HL-60 (cell line): ENCODE measurements at regions not wholly inside any gene's neighbourhood (a gene's known extent, or its start where the extent isn't known, plus 50 kb on each side); places are given as distances from the start of the nearest gene placed in this dataset.

Experiments used
- DNase-seq, 2 experiments: peaks; one replicate each; pipeline ENCODE4 v3.0.0-alpha.2; 2010 to 2020; ENCODE audit warnings: low read depth in 1 of 2, low spot score in 1 of 2
- H3K27ac ChIP-seq: fragments of 250-450 bp; sonication (Bioruptor Pico); replicated peaks from 2 replicates; pipeline ENCODE4 v1.5.1; 2020; ENCODE audit warnings: mild to moderate bottlenecking, moderate library complexity
- H3K27me3 ChIP-seq: fragments of 250-450 bp; sonication (Bioruptor Pico); 2 replicates; pipeline ENCODE4 v1.5.1; 2021; ENCODE audit warnings: mild to moderate bottlenecking, moderate library complexity; ENCODE audit not compliant: insufficient read depth, poor library complexity, severe bottlenecking
- H3K4me3 ChIP-seq: replicated peaks from 2 replicates; pipeline ENCODE4 v1.5.1; 2011; ENCODE audit warnings: mild to moderate bottlenecking, control low read depth, low read length; ENCODE audit not compliant: insufficient read depth
- GABPA ChIP-seq: IDR thresholded peaks from 2 replicates; pipeline ENCODE4 v1.6.1; 2012; ENCODE audit warnings: low read depth
- POLR2AphosphoS5 ChIP-seq: IDR thresholded peaks from 2 replicates; pipeline ENCODE4 v1.6.1; 2012; ENCODE audit warnings: low read depth
- SPI1 ChIP-seq: IDR thresholded peaks from 2 replicates; pipeline ENCODE4 v1.6.1; 2012; ENCODE audit warnings: low read depth, mild to moderate bottlenecking, borderline replicate concordance
- TF ChIP-seq, protein P1 (sequence below): IDR thresholded peaks from one replicate; pipeline ENCODE4 v1.5.1; 2011; ENCODE audit warnings: low read length, control low read depth, inconsistent platforms; ENCODE audit not compliant: insufficient read depth
- TF ChIP-seq, protein P2 (sequence below): IDR thresholded peaks from 2 replicates; pipeline ENCODE4 v1.6.1; 2012; ENCODE audit warnings: low read depth; ENCODE audit not compliant: insufficient replicate concordance

DNA sequence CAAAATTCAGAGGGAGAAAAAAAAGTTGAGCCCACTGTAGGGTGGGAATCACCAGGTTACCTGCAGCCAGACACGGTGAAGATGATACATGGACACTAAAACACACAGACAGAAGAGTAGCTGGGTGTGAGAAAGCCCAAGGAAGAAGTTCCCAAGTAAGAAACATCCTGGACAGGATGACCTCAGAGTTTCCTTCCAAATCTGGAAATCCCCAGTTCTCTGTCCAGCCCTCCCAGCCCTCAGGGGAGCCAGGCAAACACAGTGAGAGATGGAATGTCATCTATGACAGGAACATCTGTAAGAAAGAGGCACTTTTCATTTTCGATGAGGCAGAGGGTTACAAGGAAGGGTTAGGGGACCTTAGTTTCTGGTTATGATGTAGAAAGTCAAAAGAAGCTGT is 125.1 kb upstream of the LYZL1 start:
- no peaks in the 10 kb centered on the region for H3K27me3 ChIP-seq
- H3K4me3 ChIP-seq = no peak overlapping the region
- no peak overlapping the region for H3K27ac ChIP-seq
- TF ChIP-seq, protein P1, sequence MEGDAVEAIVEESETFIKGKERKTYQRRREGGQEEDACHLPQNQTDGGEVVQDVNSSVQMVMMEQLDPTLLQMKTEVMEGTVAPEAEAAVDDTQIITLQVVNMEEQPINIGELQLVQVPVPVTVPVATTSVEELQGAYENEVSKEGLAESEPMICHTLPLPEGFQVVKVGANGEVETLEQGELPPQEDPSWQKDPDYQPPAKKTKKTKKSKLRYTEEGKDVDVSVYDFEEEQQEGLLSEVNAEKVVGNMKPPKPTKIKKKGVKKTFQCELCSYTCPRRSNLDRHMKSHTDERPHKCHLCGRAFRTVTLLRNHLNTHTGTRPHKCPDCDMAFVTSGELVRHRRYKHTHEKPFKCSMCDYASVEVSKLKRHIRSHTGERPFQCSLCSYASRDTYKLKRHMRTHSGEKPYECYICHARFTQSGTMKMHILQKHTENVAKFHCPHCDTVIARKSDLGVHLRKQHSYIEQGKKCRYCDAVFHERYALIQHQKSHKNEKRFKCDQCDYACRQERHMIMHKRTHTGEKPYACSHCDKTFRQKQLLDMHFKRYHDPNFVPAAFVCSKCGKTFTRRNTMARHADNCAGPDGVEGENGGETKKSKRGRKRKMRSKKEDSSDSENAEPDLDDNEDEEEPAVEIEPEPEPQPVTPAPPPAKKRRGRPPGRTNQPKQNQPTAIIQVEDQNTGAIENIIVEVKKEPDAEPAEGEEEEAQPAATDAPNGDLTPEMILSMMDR = no peak
- TF ChIP-seq SPI1 (no peak), POLR2AphosphoS5 (no peak), GABPA (no peak)
- TF ChIP-seq, protein P2, sequence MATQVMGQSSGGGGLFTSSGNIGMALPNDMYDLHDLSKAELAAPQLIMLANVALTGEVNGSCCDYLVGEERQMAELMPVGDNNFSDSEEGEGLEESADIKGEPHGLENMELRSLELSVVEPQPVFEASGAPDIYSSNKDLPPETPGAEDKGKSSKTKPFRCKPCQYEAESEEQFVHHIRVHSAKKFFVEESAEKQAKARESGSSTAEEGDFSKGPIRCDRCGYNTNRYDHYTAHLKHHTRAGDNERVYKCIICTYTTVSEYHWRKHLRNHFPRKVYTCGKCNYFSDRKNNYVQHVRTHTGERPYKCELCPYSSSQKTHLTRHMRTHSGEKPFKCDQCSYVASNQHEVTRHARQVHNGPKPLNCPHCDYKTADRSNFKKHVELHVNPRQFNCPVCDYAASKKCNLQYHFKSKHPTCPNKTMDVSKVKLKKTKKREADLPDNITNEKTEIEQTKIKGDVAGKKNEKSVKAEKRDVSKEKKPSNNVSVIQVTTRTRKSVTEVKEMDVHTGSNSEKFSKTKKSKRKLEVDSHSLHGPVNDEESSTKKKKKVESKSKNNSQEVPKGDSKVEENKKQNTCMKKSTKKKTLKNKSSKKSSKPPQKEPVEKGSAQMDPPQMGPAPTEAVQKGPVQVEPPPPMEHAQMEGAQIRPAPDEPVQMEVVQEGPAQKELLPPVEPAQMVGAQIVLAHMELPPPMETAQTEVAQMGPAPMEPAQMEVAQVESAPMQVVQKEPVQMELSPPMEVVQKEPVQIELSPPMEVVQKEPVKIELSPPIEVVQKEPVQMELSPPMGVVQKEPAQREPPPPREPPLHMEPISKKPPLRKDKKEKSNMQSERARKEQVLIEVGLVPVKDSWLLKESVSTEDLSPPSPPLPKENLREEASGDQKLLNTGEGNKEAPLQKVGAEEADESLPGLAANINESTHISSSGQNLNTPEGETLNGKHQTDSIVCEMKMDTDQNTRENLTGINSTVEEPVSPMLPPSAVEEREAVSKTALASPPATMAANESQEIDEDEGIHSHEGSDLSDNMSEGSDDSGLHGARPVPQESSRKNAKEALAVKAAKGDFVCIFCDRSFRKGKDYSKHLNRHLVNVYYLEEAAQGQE = no peak
- no peak for DNase-seq

DNA sequence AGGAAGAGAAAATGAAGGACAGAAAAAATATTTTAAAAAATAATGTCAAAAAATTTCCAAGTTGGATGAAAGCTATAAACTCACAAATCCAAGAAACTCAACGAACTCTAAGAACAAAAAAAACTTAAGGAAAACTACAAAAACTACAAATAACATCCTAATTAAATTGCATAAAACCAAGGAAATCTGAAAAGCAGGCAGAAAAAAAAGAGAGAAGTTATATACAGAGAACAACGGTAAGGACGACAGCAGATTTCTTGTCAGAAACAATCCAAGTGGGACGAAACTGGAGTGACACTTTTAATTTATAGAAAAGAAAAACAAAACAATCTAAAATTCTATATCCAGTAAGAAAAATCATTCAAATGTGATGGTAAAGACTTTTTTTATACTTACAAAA is 122.2 kb upstream of the LYZL1 start:
- H3K27me3 ChIP-seq = no peaks in the 10 kb centered on the region
- no peak for DNase-seq

DNA sequence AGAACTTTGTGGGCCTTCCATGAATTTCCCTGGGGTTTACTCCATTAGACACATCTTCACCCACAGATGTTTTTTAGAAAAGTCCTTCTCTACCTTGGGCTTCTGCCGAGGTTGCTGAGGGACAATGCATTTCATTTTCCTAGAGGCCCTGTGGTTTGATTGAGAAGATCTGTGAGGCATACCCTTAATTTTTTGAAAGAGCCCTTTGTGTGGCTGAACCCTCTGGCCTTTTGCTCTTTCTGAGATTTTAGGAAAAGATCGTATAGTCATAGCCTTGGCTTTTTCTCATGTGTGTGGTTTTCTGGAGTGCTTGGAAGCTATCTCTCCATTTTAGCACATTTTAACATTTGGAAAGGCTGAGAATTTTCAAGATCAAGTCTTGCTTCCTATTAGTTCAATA is 119.8 kb upstream of the LYZL1 start:
- TF ChIP-seq, protein P2 = no peak
- TF ChIP-seq, protein P1 = no peak
- no peaks in the 10 kb centered on the region for H3K27me3 ChIP-seq
- DNase-seq = no peak

More for the DNA sequence above, 122.2 kb upstream of the LYZL1 start:
- Histone ChIP-seq H3K27ac (no peak overlapping the region), H3K4me3 (no peak overlapping the region)
- TF ChIP-seq SPI1 (no peak), POLR2AphosphoS5 (no peak), GABPA (no peak)
- TF ChIP-seq, protein P2 = no peak
- TF ChIP-seq, protein P1 = no peak

More for the DNA sequence above, 119.8 kb upstream of the LYZL1 start:
- Histone ChIP-seq H3K4me3 (no peak overlapping the region), H3K27ac (no peak overlapping the region)
